ENCODE measurements at regions not wholly inside any gene's neighbourhood (a gene's known extent, or its start where the extent isn't known, plus 50 kb on each side); places are given as distances from the start of the nearest gene placed in this dataset.

DNA sequence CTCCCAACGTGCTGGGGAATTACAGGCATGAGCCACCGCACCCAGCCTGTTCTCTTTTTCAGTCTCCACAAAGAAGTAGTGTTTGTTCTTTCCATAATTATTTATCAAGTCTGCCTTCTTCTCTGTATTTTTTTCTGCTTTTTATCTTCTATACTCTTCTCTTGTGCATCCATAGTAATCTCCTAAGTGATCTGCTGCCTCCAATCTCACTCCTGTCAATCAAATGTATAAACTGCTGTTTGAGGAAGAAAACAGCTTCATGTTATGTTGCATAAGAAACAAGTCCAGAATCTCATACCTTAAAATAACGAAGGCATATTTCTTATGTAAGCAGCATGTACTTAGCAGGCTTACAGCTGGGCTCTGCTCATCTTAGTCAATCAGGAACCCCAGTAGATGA lies 801.6 kb upstream of the NR2F2 start:
- DNase-seq (ENCODE audit: low read depth), result no peak
- H3K4me3 ChIP-seq (ENCODE audit: control insufficient read depth, low read depth, low read length), result no peak overlapping the region
- no peak for TF ChIP-seq CTCF (IDR thresholded peaks at IDR 0.05; ENCODE audit: control insufficient read depth, insufficient read depth, low read depth, low read length, missing control alignments)

GRCh38 chr15:95536638-95537037 lies 793.9 kb upstream of the NR2F2 start:
- no peak overlapping the region for H3K4me3 ChIP-seq (ENCODE audit: control insufficient read depth, low read depth, low read length)
- no peak for TF ChIP-seq CTCF (IDR thresholded peaks at IDR 0.05; ENCODE audit: control insufficient read depth, insufficient read depth, low read depth, low read length, missing control alignments)
- no peak for DNase-seq (ENCODE audit: low read depth)

DNA sequence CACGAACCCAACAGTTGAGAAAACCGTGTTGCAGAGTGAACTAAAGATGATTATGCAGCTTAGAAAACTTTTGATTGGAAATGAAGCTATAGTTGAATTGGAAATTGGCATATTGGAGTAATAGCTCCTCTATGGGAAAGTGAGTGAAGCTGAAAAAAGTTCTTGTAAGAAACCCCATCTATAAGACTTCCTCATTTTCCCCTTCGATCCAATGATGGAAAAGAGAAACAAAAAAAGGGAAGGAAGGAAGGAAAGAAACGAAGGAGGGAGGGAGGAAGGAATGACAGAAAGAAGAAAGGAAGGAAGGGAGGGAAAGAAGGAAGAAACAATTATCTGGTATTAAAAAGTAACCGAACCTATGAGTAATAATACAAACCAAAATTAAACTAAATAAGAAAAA lies 791.8 kb upstream of the NR2F2 start:
- DNase-seq (ENCODE audit: low read depth), result no peak
- no peak overlapping the region for H3K4me3 ChIP-seq (ENCODE audit: control insufficient read depth, low read depth, low read length)
- no peak for TF ChIP-seq CTCF (IDR thresholded peaks at IDR 0.05; ENCODE audit: control insufficient read depth, insufficient read depth, low read depth, low read length, missing control alignments)

DNA sequence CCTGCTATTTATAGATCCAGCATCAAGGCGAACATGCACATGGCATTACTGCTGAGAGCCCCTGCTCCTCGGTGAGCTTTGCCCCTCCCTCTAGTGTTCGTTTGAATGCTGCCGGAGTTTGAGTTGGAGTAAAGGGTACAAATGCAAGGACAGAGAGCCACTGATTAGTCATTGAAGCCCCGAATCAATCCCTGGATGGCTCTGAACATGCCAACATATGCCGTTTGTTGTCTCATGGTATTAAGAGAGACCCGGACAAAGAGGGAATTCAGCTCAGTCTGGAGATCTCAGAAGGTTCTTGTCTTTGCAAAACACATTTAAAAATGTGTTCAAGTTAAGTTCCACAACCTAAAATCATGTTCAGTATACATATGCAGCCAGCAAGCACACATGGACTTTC lies 789.2 kb upstream of the NR2F2 start:
- DNase-seq (ENCODE audit: low read depth), result no peak
- H3K4me3 ChIP-seq (ENCODE audit: control insufficient read depth, low read depth, low read length), result no peak overlapping the region
- no peak for TF ChIP-seq CTCF (IDR thresholded peaks at IDR 0.05; ENCODE audit: control insufficient read depth, insufficient read depth, low read depth, low read length, missing control alignments)

GRCh38 chr15:95549168-95549738 lies 781.2 kb upstream of the NR2F2 start:
- H3K4me3 ChIP-seq (ENCODE audit: control insufficient read depth, low read depth, low read length), result no peak overlapping the region
- no peak for TF ChIP-seq CTCF (IDR thresholded peaks at IDR 0.05; ENCODE audit: control insufficient read depth, insufficient read depth, low read depth, low read length, missing control alignments)
- DNase-seq (ENCODE audit: low read depth), result no peak

DNA sequence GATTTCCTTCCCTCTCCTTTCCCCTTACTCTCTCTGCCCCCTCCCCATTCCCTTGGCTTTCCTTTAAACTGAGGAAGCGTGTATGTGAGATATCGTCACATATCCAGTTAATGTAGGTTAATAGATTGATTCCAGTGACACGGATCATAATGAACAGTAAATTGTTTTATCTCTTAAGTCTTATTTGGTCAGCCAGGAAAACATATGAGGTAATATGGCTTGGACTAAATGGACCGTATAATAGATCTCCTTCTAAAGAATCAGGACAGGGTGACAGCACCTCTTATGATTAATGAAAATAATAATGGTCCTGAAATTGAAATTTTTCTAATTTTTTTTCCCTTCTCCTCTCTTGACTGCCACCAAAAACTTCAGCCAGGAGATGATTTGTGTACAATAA lies 779.8 kb upstream of the NR2F2 start:
- DNase-seq (ENCODE audit: low read depth), result no peak
- TF ChIP-seq CTCF (IDR thresholded peaks at IDR 0.05; ENCODE audit: control insufficient read depth, insufficient read depth, low read depth, low read length, missing control alignments), result no peak
- H3K4me3 ChIP-seq (ENCODE audit: control insufficient read depth, low read depth, low read length), result no peak overlapping the region

DNA sequence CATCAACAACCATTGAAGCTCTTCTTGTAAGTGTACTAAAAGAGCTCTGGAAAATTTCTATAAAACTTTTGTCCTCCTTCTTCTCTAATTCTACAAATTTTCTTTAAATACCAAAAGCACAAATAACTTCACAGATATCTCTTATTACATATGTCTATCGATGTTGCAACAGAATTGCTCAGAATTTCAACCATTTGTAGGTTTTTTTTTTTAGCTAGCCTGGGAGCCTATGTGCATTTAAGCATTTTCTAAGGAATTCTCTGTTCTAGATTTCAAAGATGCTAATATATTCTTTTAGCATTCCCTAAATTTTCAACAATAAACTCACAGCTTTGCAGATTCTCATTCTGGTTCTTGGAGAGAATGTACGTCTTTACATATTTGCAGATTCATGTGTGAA lies 774.3 kb upstream of the NR2F2 start:
- TF ChIP-seq CTCF (IDR thresholded peaks at IDR 0.05; ENCODE audit: control insufficient read depth, insufficient read depth, low read depth, low read length, missing control alignments), result no peak
- no peak overlapping the region for H3K4me3 ChIP-seq (ENCODE audit: control insufficient read depth, low read depth, low read length)
- no peak for DNase-seq (ENCODE audit: low read depth)

Measured in AG09309 (cell line).